ENCODE measurements at regions not wholly inside any gene's neighbourhood (a gene's known extent, or its start where the extent isn't known, plus 50 kb on each side); places are given as distances from the start of the nearest gene placed in this dataset.

- TF ChIP-seq CTCF (IDR thresholded peaks at IDR 0.05) (no peak), POLR2A (IDR thresholded peaks at IDR 0.05) (no peak)
Observed at GRCh38 chr4:110742143-110742542, 119.3 kb upstream of the PITX2 start.
